K562 (cell line): ENCODE measurements at regions not wholly inside any gene's neighbourhood (a gene's known extent, or its start where the extent isn't known, plus 50 kb on each side); places are given as distances from the start of the nearest gene placed in this dataset.

Experiments
- ATAC-seq: fragments of 200-7000 bp; cut with Tn5 transposase; 3 replicates; pipeline ENCODE4 v1.9.1; 2020; ENCODE audit warnings: moderate library complexity
- BruUV-seq: library from RNA; stranded (reverse); fragments of 400-500 nt; replicated peaks from 2 replicates; lab custom pipeline; 2021; lab: Mats Ljungman, UMichigan
- CTCF ChIA-PET: fragments of 300-600 bp; formaldehyde crosslinking; extraction: SDS; loops from one replicate; lab custom pipeline; 2021; ENCODE audit warnings: low intra/inter-chr PET ratio; lab: Yijun Ruan, JAX
- POLR2A ChIA-PET: fragments of 300-600, 350-650 bp; sonication (Branson Sonifier 250); formaldehyde crosslinking; extraction: SDS; loops from one replicate; lab custom pipeline; 2021; ENCODE audit warnings: antibody characterized with exemption, inconsistent platforms; lab: Yijun Ruan, JAX
- DNase-seq, 4 experiments: peaks; one replicate each; pipeline versions ENCODE4 v3.0.0 to v3.0.0-alpha.2; 2011 to 2018; ENCODE audit warnings: low spot score in 3 of 4, mixed read lengths in 3 of 4; ENCODE audit errors: extremely low read depth in 1 of 4
- FAIRE-seq: peaks from 2 replicates; lab custom pipeline; 2011; peaks lifted over from hg19 to GRCh38; lab: Jason Lieb, UNC
- H2AFZ ChIP-seq: 2 replicates; pipeline ENCODE4 v1.6.0; 2011; ENCODE audit warnings: low read depth, low read length, control low read depth, inconsistent platforms
- H3K27ac ChIP-seq: fragments of 200-600 bp; 3 replicates; pipeline ENCODE4 v1.8.0; 2011; ENCODE audit warnings: low read depth, mild to moderate bottlenecking, control low read depth, inconsistent platforms, low read length, moderate library complexity, mixed read lengths; ENCODE audit errors: extremely low read depth
- H3K27me3 ChIP-seq, 2 experiments: fragments of 300-600 bp in 1 of 2; 2 replicates in 1 of 2; 3 replicates in 1 of 2; pipeline versions ENCODE4 v1.6.0 to v1.8.0; 2011; ENCODE audit warnings: inconsistent platforms in 2 of 2, low read length in 2 of 2, mild to moderate bottlenecking in 1 of 2, mixed read lengths in 1 of 2, moderate library complexity in 1 of 2; ENCODE audit not compliant: control insufficient read depth in 2 of 2, insufficient read depth in 2 of 2
- H3K36me3 ChIP-seq: fragments of 300-600 bp; 3 replicates; pipeline ENCODE4 v1.8.0; 2011; ENCODE audit warnings: mild to moderate bottlenecking, low read length, inconsistent platforms; ENCODE audit not compliant: control insufficient read depth, insufficient read depth
- H3K4me1 ChIP-seq, 2 experiments: fragments of 200-600 bp in 1 of 2; replicated peaks in 1 of 2; 2 replicates in 1 of 2; 3 replicates in 1 of 2; pipeline versions ENCODE4 v1.5.1 to v1.8.0; 2011; ENCODE audit warnings: inconsistent platforms in 2 of 2, low read length in 2 of 2, mild to moderate bottlenecking in 1 of 2, mixed read lengths in 1 of 2, moderate library complexity in 1 of 2; ENCODE audit not compliant: control insufficient read depth in 2 of 2, insufficient read depth in 2 of 2
- H3K4me2 ChIP-seq: 2 replicates; pipeline ENCODE4 v1.6.1; 2011; ENCODE audit warnings: low read length, control low read depth, inconsistent platforms, mixed read lengths; ENCODE audit not compliant: insufficient read depth
- H3K4me3 ChIP-seq: fragments of 200-600 bp; sonication (generic), shearing (Covaris generic); 2 replicates; pipeline ENCODE4 v1.5.1; 2016; ENCODE audit warnings: control low read depth, inconsistent platforms
- H3K79me2 ChIP-seq: fragments of 200-600 bp; 3 replicates; pipeline ENCODE4 v1.8.0; 2011; ENCODE audit warnings: low read length, inconsistent platforms; ENCODE audit not compliant: control insufficient read depth, insufficient read depth
- H3K9ac ChIP-seq, 2 experiments: 2 replicates each; pipeline versions ENCODE4 v1.6.0 to v1.6.1; 2011; ENCODE audit warnings: low read depth in 2 of 2, low read length in 2 of 2, control low read depth in 1 of 2, inconsistent platforms in 1 of 2, mild to moderate bottlenecking in 1 of 2, mixed read lengths in 1 of 2; ENCODE audit not compliant: insufficient read depth in 1 of 2
- H3K9me1 ChIP-seq: one replicate; pipeline ENCODE4 v1.6.0; 2011; ENCODE audit warnings: inconsistent platforms, mild to moderate bottlenecking, low read length, moderate library complexity; ENCODE audit not compliant: control insufficient read depth, insufficient read depth
- H3K9me3 ChIP-seq: replicated peaks from 2 replicates; pipeline ENCODE4 v1.5.1; 2011; ENCODE audit warnings: low read depth, low read length, inconsistent platforms; ENCODE audit not compliant: control insufficient read depth, insufficient read depth
- H4K20me1 ChIP-seq: replicated peaks from 2 replicates; pipeline ENCODE4 v1.6.1; 2011; ENCODE audit warnings: low read length, inconsistent platforms, mixed read lengths; ENCODE audit not compliant: control insufficient read depth, insufficient read depth
- CAMTA2 ChIP-seq: fragments of 250-450 bp; sonication (Bioruptor Pico); conservative IDR thresholded peaks from 2 replicates; pipeline ENCODE4 v1.5.1; 2022
- CEBPB ChIP-seq: fragments of 450-650 bp; IDR thresholded peaks from 2 replicates; pipeline ENCODE4 v1.6.1; 2016; ENCODE audit warnings: missing genetic modification characterization, missing compliant biosample characterization
- CEBPG ChIP-seq, 3 experiments: fragments of 200-800 bp in 1 of 3; sonication (Bioruptor generic) in 1 of 3; sonication (generic) in 1 of 3; formaldehyde crosslinking in 1 of 3; IDR thresholded peaks in 2 of 3; conservative IDR thresholded peaks in 1 of 3; 2 replicates each; pipeline versions ENCODE4 v1.6.1 to v1.8.0; 2016 to 2022; ENCODE audit warnings: missing compliant biosample characterization in 2 of 3, missing genetic modification characterization in 2 of 3, mild to moderate bottlenecking in 1 of 3, missing genetic modification reagents in 1 of 3
- HDAC8 ChIP-seq: fragments of 450-650 bp; IDR thresholded peaks from 2 replicates; pipeline ENCODE4 v1.6.1; 2016; ENCODE audit warnings: mild to moderate bottlenecking, missing genetic modification characterization, moderate library complexity, missing compliant biosample characterization
- HNRNPK ChIP-seq: fragments of 200-400 bp; formaldehyde crosslinking; IDR thresholded peaks from one replicate; pipeline ENCODE4 v1.6.1; 2018; ENCODE audit warnings: mild to moderate bottlenecking, low read depth, low read length; ENCODE audit not compliant: poor library complexity, severe bottlenecking
- MCM3 ChIP-seq: fragments of 450-650 bp; IDR thresholded peaks from 2 replicates; pipeline ENCODE4 v1.6.1; 2016
- MTA2 ChIP-seq: fragments of 450-650 bp; IDR thresholded peaks from 2 replicates; pipeline ENCODE4 v1.6.1; 2016; ENCODE audit warnings: low read depth
- PCBP1 ChIP-seq: fragments of 200-400 bp; formaldehyde crosslinking; IDR thresholded peaks from 2 replicates; pipeline ENCODE4 v1.6.1; 2018; ENCODE audit warnings: mild to moderate bottlenecking, low read depth, low read length; ENCODE audit not compliant: poor library complexity, severe bottlenecking
- PCBP2 ChIP-seq: fragments of 200-400 bp; formaldehyde crosslinking; IDR thresholded peaks from 2 replicates; pipeline ENCODE4 v1.6.1; 2018; ENCODE audit warnings: low read length, low read depth, mild to moderate bottlenecking, moderate library complexity; ENCODE audit not compliant: poor library complexity, severe bottlenecking
- RBM39 ChIP-seq: fragments of 200-400 bp; formaldehyde crosslinking; optimal IDR thresholded peaks from 2 replicates; pipeline ENCODE3; 2018; ENCODE audit warnings: low read depth, low read length
- RFX7 ChIP-seq: fragments of 250-450 bp; sonication (Bioruptor Pico); IDR thresholded peaks from 2 replicates; pipeline ENCODE4 v1.5.1; 2021; ENCODE audit warnings: mild to moderate bottlenecking
- ZNF740 ChIP-seq, 3 experiments: fragments of 200-800 bp in 1 of 3; sonication (Bioruptor generic) in 1 of 3; sonication (generic) in 1 of 3; formaldehyde crosslinking in 1 of 3; IDR thresholded peaks; 2 replicates each; pipeline versions ENCODE4 v1.6.1 to v1.8.0; 2016 to 2022; ENCODE audit warnings: mild to moderate bottlenecking in 2 of 3, missing compliant biosample characterization in 2 of 3, missing genetic modification characterization in 2 of 3, missing genetic modification reagents in 1 of 3
- WGBS: fragments of 100-300 bp; shearing (Covaris generic); methylation state at CpG from one replicate; pipeline ENCODE4 v1.1.6; 2016; ENCODE audit warnings: low coverage, mixed read lengths; ENCODE audit not compliant: insufficient coverage; ENCODE audit errors: missing lambda C conversion rate; 5-methylcytosine and 5-hydroxymethylcytosine counted together
- in situ Hi-C: fragments of 300-500 bp; cut with MboI; formaldehyde crosslinking; loops from 4 replicates; pipeline ENCODE4 v1.15.0; 2018; ENCODE audit warnings: inconsistent platforms, mixed read lengths
- intact Hi-C: fragments of 100-400 bp; cut with micrococcal nuclease; formaldehyde crosslinking; loops from 2 replicates; pipeline ENCODE4 v1.14.2; 2022
- TF ChIP-seq, protein P1 (sequence below): IDR thresholded peaks from 2 replicates; pipeline ENCODE4 v1.6.1; 2016; ENCODE audit warnings: missing genetic modification characterization, missing compliant biosample characterization

GRCh38 chr10:21246178-21246577 is 279.3 kb downstream of the SKIDA1 start:
- Histone ChIP-seq H2AFZ (no peak overlapping the region), H4K20me1 (no peaks in the 10 kb centered on the region), H3K27ac (no peak overlapping the region), H3K36me3 (no peaks in the 10 kb centered on the region), H3K9me3 (no peaks in the 10 kb centered on the region), H3K9me1 (no peaks in the 10 kb centered on the region), H3K4me2 (no peak overlapping the region), H3K9ac (no peak overlapping the region)
- WGBS = 48% methylated on average over 5 of the region's 5 CpGs
- no peak for DNase-seq
- no peak for FAIRE-seq
- POLR2A ChIA-PET = no interaction called here
- in situ Hi-C loops = no loop called here
- TF ChIP-seq CEBPG (CRISPR knock-in tag; IDR thresholded peaks at IDR 0.05) (no peak), CEBPG (tag; conservative IDR thresholded peaks at IDR 0.05 in 1 of 2, IDR thresholded peaks at IDR 0.05 in 1 of 2) (0 out of 4 replicates have a peak, but pooled peaks of 1 of the 2 experiments have one; percentile 22), RBM39 (no peak), CEBPB (peak; percentile 44; the same call in 1 of the 2 replicates)
- TF ChIP-seq, all 486 proteins: peak for 2
- intact Hi-C loops = no loop called here
- CTCF ChIA-PET = no interaction called here
- no peaks in the 10 kb centered on the region; a peak in 1 of 5 replicates for H3K4me1 ChIP-seq
- no peaks in the 10 kb centered on the region for H3K27me3 ChIP-seq
- H3K79me2 ChIP-seq = no peaks in the 10 kb centered on the region
- ATAC-seq = no peak
- no TSS peak for BruUV-seq
- H3K4me3 ChIP-seq = no peak overlapping the region

- H3K4me2 ChIP-seq = no peak overlapping the region
- POLR2A ChIA-PET = no interaction called here
- no peaks in the 10 kb centered on the region for H3K27me3 ChIP-seq
- no peaks in the 10 kb centered on the region for H3K9me3 ChIP-seq
- H3K4me3 ChIP-seq = no peak overlapping the region
- no peaks in the 10 kb centered on the region for H3K36me3 ChIP-seq
- DNase-seq = no peak
- H4K20me1 ChIP-seq = no peaks in the 10 kb centered on the region
- TF ChIP-seq ZNF740 (CRISPR knock-in tag; IDR thresholded peaks at IDR 0.05) (no peak), ZNF740 (tag; IDR thresholded peaks at IDR 0.05) (no peak), CAMTA2 (CRISPR knock-in tag) (no peak), RFX7 (CRISPR knock-in tag) (no peak), HDAC8 (tag) (no peak), MCM3 (0 out of 2 replicates have a peak, but pooled peaks have one; percentile 17), PCBP2 (peak; percentile 91), HNRNPK (peak; percentile 80), PCBP1 (peak; percentile 37), MTA2 (no peak)
- TF ChIP-seq, protein P1, sequence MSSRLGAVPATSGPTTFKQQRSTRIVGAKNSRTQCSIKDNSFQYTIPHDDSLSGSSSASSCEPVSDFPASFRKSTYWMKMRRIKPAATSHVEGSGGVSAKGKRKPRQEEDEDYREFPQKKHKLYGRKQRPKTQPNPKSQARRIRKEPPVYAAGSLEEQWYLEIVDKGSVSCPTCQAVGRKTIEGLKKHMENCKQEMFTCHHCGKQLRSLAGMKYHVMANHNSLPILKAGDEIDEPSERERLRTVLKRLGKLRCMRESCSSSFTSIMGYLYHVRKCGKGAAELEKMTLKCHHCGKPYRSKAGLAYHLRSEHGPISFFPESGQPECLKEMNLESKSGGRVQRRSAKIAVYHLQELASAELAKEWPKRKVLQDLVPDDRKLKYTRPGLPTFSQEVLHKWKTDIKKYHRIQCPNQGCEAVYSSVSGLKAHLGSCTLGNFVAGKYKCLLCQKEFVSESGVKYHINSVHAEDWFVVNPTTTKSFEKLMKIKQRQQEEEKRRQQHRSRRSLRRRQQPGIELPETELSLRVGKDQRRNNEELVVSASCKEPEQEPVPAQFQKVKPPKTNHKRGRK (tag) = peak; percentile 76
- no peaks in the 10 kb centered on the region for H3K9me1 ChIP-seq
- BruUV-seq = no TSS peak
- in situ Hi-C loops = no loop called here
- intact Hi-C loops = no loop called here
- H3K79me2 ChIP-seq = no peaks in the 10 kb centered on the region
- CTCF ChIA-PET = interaction anchor here (0.6 kb wide), 1 partner anchor 91 kb away, joined by 3 read pairs; no protein-coding TSS in a partner anchor
- no peak overlapping the region for H3K9ac ChIP-seq
- 31% methylated on average over 8 of the region's 8 CpGs for WGBS
- ATAC-seq = no peak
- no peak overlapping the region for H2AFZ ChIP-seq
- H3K4me1 ChIP-seq = no peaks in the 10 kb centered on the region; a peak in 1 of 5 replicates
- H3K27ac ChIP-seq = no peak overlapping the region
- no peak for FAIRE-seq
These were observed 281.7 kb downstream of the SKIDA1 start for GRCh38 chr10:21243748-21244257.
